ENCODE measurements at regions not wholly inside any gene's neighbourhood (a gene's known extent, or its start where the extent isn't known, plus 50 kb on each side); places are given as distances from the start of the nearest gene placed in this dataset.

- no peak for DNase-seq (ENCODE audit: low read depth in 2 of 2)
These were observed 108.1 kb upstream of the IER5L start for GRCh38 chr9:129285979-129286772.

- no peak for DNase-seq (ENCODE audit: low read depth in 2 of 2)
These were observed 107.3 kb upstream of the IER5L start for GRCh38 chr9:129285382-129285781.

GRCh38 chr9:129284607-129285291 lies 106.7 kb upstream of the IER5L start:
- DNase-seq (ENCODE audit: low read depth in 2 of 2) = no peak

- DNase-seq (ENCODE audit: low read depth in 2 of 2) = no peak
These were observed 105.9 kb upstream of the IER5L start for GRCh38 chr9:129283705-129284606.

- no peak for DNase-seq (ENCODE audit: low read depth in 2 of 2)
These were observed 105.2 kb upstream of the IER5L start for GRCh38 chr9:129283291-129283691.

- no peak for DNase-seq (ENCODE audit: low read depth in 2 of 2)
These were observed 104.7 kb upstream of the IER5L start for GRCh38 chr9:129282731-129283211.

- no peak for DNase-seq (ENCODE audit: low read depth in 2 of 2)
These were observed 104.2 kb upstream of the IER5L start for GRCh38 chr9:129282272-129282671.

GRCh38 chr9:129281506-129282145 lies 103.6 kb upstream of the IER5L start:
- no peak for DNase-seq (ENCODE audit: low read depth in 2 of 2)

GRCh38 chr9:129280623-129281271 lies 102.7 kb upstream of the IER5L start:
- DNase-seq (ENCODE audit: low read depth in 2 of 2) = no peak

GRCh38 chr9:129280236-129280622 lies 102.2 kb upstream of the IER5L start:
- DNase-seq (ENCODE audit: low read depth in 2 of 2) = no peak

- DNase-seq (ENCODE audit: low read depth in 2 of 2) = no peak
These were observed 100.6 kb upstream of the IER5L start for GRCh38 chr9:129278391-129279237.

- DNase-seq (ENCODE audit: low read depth in 2 of 2) = no peak
These were observed 98.6 kb upstream of the IER5L start for GRCh38 chr9:129276486-129277230.

- no peak for DNase-seq (ENCODE audit: low read depth in 2 of 2)
These were observed 97.7 kb upstream of the IER5L start for GRCh38 chr9:129275626-129276247.

- no peak for DNase-seq (ENCODE audit: low read depth in 2 of 2)
These were observed 96.1 kb upstream of the IER5L start for GRCh38 chr9:129273941-129274684.

GRCh38 chr9:129273136-129273895 lies 95.3 kb upstream of the IER5L start:
- no peak for DNase-seq (ENCODE audit: low read depth in 2 of 2)

- no peak for DNase-seq (ENCODE audit: low read depth in 2 of 2)
These were observed 94.4 kb upstream of the IER5L start for GRCh38 chr9:129272348-129273025.

- DNase-seq (ENCODE audit: low read depth in 2 of 2) = peak; percentile 65 to 66
These were observed 92.9 kb upstream of the IER5L start for GRCh38 chr9:129270903-129271431.

Measured in fibroblast of skin of left quadriceps (primary cell).